ENCODE measurements at regions not wholly inside any gene's neighbourhood (a gene's known extent, or its start where the extent isn't known, plus 50 kb on each side); places are given as distances from the start of the nearest gene placed in this dataset.

DNA sequence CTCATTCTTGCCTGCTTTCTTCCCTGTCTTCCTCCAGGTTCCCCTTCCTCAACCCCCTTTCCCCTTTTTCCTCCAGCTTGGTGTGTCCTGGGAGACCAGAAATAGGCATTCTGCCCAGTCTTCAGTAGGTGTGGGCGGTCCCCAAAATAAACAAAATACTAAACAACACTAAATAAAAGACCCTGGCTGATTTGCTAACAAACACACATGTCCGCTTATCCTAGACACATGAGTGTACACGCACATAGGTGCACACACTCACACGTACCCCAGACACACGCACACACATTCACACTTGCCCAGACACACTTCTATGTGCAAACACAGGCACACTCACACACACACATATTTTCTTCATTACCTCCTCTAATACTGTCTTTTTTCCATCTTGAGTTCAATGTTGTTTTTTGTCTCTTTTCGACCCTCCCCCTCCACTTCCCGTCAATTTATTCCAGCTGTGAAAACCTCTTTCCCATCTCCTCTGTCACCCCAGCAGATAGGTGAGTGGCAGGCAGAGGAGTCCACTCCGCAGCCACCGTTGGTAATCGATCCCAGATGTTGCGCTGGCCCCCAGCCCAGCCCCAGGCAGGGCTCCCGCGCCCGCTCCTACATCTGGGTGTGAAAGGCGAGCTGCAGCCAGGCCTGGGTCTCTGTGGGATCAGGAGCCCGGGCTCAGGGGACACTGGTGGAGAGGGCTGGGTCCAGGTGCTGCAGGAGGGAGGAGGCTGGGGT is 56.9 kb upstream of the FOXP4 start:
- TF ChIP-seq ZNF660 (tag by site-specific recombination; IDR thresholded peaks at IDR 0.05) = no peak
- TF ChIP-seq, protein P1, sequence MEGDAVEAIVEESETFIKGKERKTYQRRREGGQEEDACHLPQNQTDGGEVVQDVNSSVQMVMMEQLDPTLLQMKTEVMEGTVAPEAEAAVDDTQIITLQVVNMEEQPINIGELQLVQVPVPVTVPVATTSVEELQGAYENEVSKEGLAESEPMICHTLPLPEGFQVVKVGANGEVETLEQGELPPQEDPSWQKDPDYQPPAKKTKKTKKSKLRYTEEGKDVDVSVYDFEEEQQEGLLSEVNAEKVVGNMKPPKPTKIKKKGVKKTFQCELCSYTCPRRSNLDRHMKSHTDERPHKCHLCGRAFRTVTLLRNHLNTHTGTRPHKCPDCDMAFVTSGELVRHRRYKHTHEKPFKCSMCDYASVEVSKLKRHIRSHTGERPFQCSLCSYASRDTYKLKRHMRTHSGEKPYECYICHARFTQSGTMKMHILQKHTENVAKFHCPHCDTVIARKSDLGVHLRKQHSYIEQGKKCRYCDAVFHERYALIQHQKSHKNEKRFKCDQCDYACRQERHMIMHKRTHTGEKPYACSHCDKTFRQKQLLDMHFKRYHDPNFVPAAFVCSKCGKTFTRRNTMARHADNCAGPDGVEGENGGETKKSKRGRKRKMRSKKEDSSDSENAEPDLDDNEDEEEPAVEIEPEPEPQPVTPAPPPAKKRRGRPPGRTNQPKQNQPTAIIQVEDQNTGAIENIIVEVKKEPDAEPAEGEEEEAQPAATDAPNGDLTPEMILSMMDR (tag by site-specific recombination; IDR thresholded peaks at IDR 0.05) = no peak
- TF ChIP-seq ZNF629 (tag by site-specific recombination; IDR thresholded peaks at IDR 0.05) = no peak
- TF ChIP-seq, protein P2, sequence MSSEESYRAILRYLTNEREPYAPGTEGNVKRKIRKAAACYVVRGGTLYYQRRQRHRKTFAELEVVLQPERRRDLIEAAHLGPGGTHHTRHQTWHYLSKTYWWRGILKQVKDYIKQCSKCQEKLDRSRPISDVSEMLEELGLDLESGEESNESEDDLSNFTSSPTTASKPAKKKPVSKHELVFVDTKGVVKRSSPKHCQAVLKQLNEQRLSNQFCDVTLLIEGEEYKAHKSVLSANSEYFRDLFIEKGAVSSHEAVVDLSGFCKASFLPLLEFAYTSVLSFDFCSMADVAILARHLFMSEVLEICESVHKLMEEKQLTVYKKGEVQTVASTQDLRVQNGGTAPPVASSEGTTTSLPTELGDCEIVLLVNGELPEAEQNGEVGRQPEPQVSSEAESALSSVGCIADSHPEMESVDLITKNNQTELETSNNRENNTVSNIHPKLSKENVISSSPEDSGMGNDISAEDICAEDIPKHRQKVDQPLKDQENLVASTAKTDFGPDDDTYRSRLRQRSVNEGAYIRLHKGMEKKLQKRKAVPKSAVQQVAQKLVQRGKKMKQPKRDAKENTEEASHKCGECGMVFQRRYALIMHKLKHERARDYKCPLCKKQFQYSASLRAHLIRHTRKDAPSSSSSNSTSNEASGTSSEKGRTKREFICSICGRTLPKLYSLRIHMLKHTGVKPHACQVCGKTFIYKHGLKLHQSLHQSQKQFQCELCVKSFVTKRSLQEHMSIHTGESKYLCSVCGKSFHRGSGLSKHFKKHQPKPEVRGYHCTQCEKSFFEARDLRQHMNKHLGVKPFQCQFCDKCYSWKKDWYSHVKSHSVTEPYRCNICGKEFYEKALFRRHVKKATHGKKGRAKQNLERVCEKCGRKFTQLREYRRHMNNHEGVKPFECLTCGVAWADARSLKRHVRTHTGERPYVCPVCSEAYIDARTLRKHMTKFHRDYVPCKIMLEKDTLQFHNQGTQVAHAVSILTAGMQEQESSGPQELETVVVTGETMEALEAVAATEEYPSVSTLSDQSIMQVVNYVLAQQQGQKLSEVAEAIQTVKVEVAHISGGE (tag by site-specific recombination; conservative IDR thresholded peaks at IDR 0.05; ENCODE audit: low read depth) = no peak
- no peak for TF ChIP-seq PRDM1 (tag by site-specific recombination; IDR thresholded peaks at IDR 0.05)
- TF ChIP-seq ZBTB1 (tag by site-specific recombination; IDR thresholded peaks at IDR 0.05) = no peak
- no peak for TF ChIP-seq ZFP3 (tag by site-specific recombination; IDR thresholded peaks at IDR 0.05; ENCODE audit: low read depth)
- TF ChIP-seq ZNF274 (IDR thresholded peaks at IDR 0.05; ENCODE audit: low read length) = no peak
- TF ChIP-seq ZNF274 (tag by site-specific recombination; IDR thresholded peaks at IDR 0.05; ENCODE audit: borderline replicate concordance) = no peak
- peak; percentile 91 for TF ChIP-seq ZBTB17 (tag by site-specific recombination; IDR thresholded peaks at IDR 0.05)
- TF ChIP-seq, protein P3, sequence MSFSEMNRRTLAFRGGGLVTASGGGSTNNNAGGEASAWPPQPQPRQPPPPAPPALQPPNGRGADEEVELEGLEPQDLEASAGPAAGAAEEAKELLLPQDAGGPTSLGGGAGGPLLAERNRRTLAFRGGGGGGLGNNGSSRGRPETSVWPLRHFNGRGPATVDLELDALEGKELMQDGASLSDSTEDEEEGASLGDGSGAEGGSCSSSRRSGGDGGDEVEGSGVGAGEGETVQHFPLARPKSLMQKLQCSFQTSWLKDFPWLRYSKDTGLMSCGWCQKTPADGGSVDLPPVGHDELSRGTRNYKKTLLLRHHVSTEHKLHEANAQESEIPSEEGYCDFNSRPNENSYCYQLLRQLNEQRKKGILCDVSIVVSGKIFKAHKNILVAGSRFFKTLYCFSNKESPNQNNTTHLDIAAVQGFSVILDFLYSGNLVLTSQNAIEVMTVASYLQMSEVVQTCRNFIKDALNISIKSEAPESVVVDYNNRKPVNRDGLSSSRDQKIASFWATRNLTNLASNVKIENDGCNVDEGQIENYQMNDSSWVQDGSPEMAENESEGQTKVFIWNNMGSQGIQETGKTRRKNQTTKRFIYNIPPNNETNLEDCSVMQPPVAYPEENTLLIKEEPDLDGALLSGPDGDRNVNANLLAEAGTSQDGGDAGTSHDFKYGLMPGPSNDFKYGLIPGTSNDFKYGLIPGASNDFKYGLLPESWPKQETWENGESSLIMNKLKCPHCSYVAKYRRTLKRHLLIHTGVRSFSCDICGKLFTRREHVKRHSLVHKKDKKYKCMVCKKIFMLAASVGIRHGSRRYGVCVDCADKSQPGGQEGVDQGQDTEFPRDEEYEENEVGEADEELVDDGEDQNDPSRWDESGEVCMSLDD (tag by site-specific recombination; IDR thresholded peaks at IDR 0.05) = no peak
- TF ChIP-seq, protein P4, sequence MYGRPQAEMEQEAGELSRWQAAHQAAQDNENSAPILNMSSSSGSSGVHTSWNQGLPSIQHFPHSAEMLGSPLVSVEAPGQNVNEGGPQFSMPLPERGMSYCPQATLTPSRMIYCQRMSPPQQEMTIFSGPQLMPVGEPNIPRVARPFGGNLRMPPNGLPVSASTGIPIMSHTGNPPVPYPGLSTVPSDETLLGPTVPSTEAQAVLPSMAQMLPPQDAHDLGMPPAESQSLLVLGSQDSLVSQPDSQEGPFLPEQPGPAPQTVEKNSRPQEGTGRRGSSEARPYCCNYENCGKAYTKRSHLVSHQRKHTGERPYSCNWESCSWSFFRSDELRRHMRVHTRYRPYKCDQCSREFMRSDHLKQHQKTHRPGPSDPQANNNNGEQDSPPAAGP (tag by site-specific recombination; IDR thresholded peaks at IDR 0.05) = 0 out of 2 replicates have a peak, but pooled peaks have one; percentile 15
